Natural killer cell (primary cell): ENCODE measurements at regions not wholly inside any gene's neighbourhood (a gene's known extent, or its start where the extent isn't known, plus 50 kb on each side); places are given as distances from the start of the nearest gene placed in this dataset.

Experiments used
- ATAC-seq, 3 donors: fragments of 150-1000 bp in 2 of 3; fragments of 200-7000 bp in 1 of 3; cut with Tn5 transposase; 1 replicate in 1 of 3; 2 replicates in 2 of 3; pipeline ENCODE4 v1.10.0; 2021; ENCODE audit warnings: mild to moderate bottlenecking in 2 of 3, moderate library complexity in 2 of 3
- DNase-seq, 2 donors: peaks; one replicate each; pipeline versions ENCODE4 v3.0.0 to v3.0.0-alpha.2; 2013 to 2021; ENCODE audit warnings: mixed read lengths in 1 of 2
- H3K27ac ChIP-seq: one replicate; pipeline ENCODE4 v1.5.1; 2013; ENCODE audit warnings: mild to moderate bottlenecking, low read length
- H3K27me3 ChIP-seq: one replicate; pipeline ENCODE4 v1.6.1; 2013; ENCODE audit warnings: low read length; ENCODE audit not compliant: control insufficient read depth, insufficient read depth
- H3K36me3 ChIP-seq: one replicate; pipeline ENCODE4 v1.6.1; 2013; ENCODE audit warnings: low read length; ENCODE audit not compliant: control insufficient read depth, insufficient read depth
- H3K4me1 ChIP-seq: one replicate; pipeline ENCODE4 v1.6.1; 2013; ENCODE audit warnings: low read length; ENCODE audit not compliant: control insufficient read depth, insufficient read depth
- H3K4me3 ChIP-seq: one replicate; pipeline ENCODE4 v1.5.1; 2013; ENCODE audit warnings: low read length
- H3K9me3 ChIP-seq: one replicate; pipeline ENCODE4 v1.6.1; 2013; ENCODE audit warnings: low read length; ENCODE audit not compliant: control insufficient read depth, insufficient read depth
- H3K27ac Mint-ChIP-seq, 2 donors: one replicate each; pipeline ENCODE4 v1.8.0; 2022; ENCODE audit warnings: mild to moderate bottlenecking in 2 of 2, mixed read lengths in 2 of 2, moderate library complexity in 1 of 2
- H3K27me3 Mint-ChIP-seq, 2 donors: one replicate each; pipeline ENCODE4 v1.8.0; 2022; ENCODE audit warnings: low read depth in 2 of 2, mixed read lengths in 2 of 2
- H3K36me3 Mint-ChIP-seq: one replicate; pipeline ENCODE4 v1.8.0; 2022; ENCODE audit warnings: mixed read lengths
- H3K4me1 Mint-ChIP-seq, 2 donors: one replicate each; pipeline ENCODE4 v1.8.0; 2022; ENCODE audit warnings: mixed read lengths in 2 of 2
- H3K4me3 Mint-ChIP-seq: one replicate; pipeline ENCODE4 v1.8.0; 2022; ENCODE audit warnings: mild to moderate bottlenecking, moderate library complexity, mixed read lengths
- H3K9me3 Mint-ChIP-seq, 2 donors: one replicate each; pipeline ENCODE4 v1.8.0; 2022; ENCODE audit warnings: mixed read lengths in 2 of 2
- CTCF ChIP-seq: fragments of 200-600 bp; IDR thresholded peaks from one replicate; pipeline ENCODE4 v1.8.0; 2022; ENCODE audit warnings: antibody characterized with exemption
- WGBS: methylation state at CpG from one replicate; pipeline ENCODE4 v1.1.7; 2013; ENCODE audit warnings: missing lambda C conversion rate; ENCODE audit not compliant: insufficient coverage; 5-methylcytosine and 5-hydroxymethylcytosine counted together
- intact Hi-C: fragments of 100-400 bp; cut with micrococcal nuclease; formaldehyde crosslinking; loops from one replicate; pipeline ENCODE4 v1.14.2; 2022

GRCh38 chr10:128218161-128218560, 91.9 kb upstream of the MKI67 start:
- ATAC-seq (no peak), DNase-seq (no peak)
- H3K27ac Mint-ChIP-seq: no peak overlapping the region
- no peak overlapping the region for H3K27ac ChIP-seq
- WGBS: 91% methylated on average over 4 of the region's 4 CpGs
- H3K4me3 Mint-ChIP-seq: no peak overlapping the region
- no peaks in the 10 kb centered on the region for H3K9me3 ChIP-seq
- intact Hi-C loops: no loop called here
- peaks cover 7 to 9% of the 10 kb centered on the region in 2 donors for H3K27me3 Mint-ChIP-seq
- no peaks in the 10 kb centered on the region for H3K27me3 ChIP-seq
- no peaks in the 10 kb centered on the region for H3K36me3 Mint-ChIP-seq
- H3K4me3 ChIP-seq: no peak overlapping the region
- no peaks in the 10 kb centered on the region for H3K9me3 Mint-ChIP-seq
- no peak for TF ChIP-seq CTCF
- H3K4me1 ChIP-seq: peaks cover 7% of the 10 kb centered on the region
- peaks cover 15 to 18% of the 10 kb centered on the region in 2 donors for H3K4me1 Mint-ChIP-seq
- H3K36me3 ChIP-seq: no peaks in the 10 kb centered on the region

- H3K27ac Mint-ChIP-seq: no peak overlapping the region
Measured at GRCh38 chr10:128219295-128219694, 93.1 kb upstream of the MKI67 start.

GRCh38 chr10:128220021-128220420, 93.8 kb upstream of the MKI67 start:
- Histone ChIP-seq H3K4me1 (peaks cover 7% of the 10 kb centered on the region), H3K36me3 (no peaks in the 10 kb centered on the region), H3K27me3 (no peaks in the 10 kb centered on the region), H3K9me3 (no peaks in the 10 kb centered on the region), H3K27ac (no peak overlapping the region), H3K4me3 (no peak overlapping the region)
- TF ChIP-seq CTCF: no peak
- Mint-ChIP-seq H3K4me3 (no peak overlapping the region), H3K27ac (no peak overlapping the region), H3K36me3 (no peaks in the 10 kb centered on the region), H3K4me1 (peaks cover 15 to 18% of the 10 kb centered on the region in 2 donors), H3K9me3 (no peaks in the 10 kb centered on the region), H3K27me3 (peaks cover 7 to 9% of the 10 kb centered on the region in 2 donors)
- 87% methylated on average over 4 of the region's 5 CpGs for WGBS
- intact Hi-C loops: no loop called here
- ATAC-seq: no peak
- DNase-seq: no peak

More at GRCh38 chr10:128219295-128219694, 93.1 kb upstream of the MKI67 start:
- DNase-seq (no peak), ATAC-seq (no peak)
- no peak for TF ChIP-seq CTCF
- Histone ChIP-seq H3K9me3 (no peaks in the 10 kb centered on the region), H3K4me3 (no peak overlapping the region), H3K27me3 (no peaks in the 10 kb centered on the region), H3K4me1 (peaks cover 7% of the 10 kb centered on the region), H3K36me3 (no peaks in the 10 kb centered on the region), H3K27ac (no peak overlapping the region)
- no CpG with 5 or more reads among the region's 1 CpG for WGBS
- Mint-ChIP-seq H3K36me3 (no peaks in the 10 kb centered on the region), H3K27me3 (peaks cover 7 to 9% of the 10 kb centered on the region in 2 donors), H3K4me1 (peaks cover 15 to 18% of the 10 kb centered on the region in 2 donors), H3K9me3 (no peaks in the 10 kb centered on the region), H3K4me3 (no peak overlapping the region)
- intact Hi-C loops: no loop called here

GRCh38 chr10:128221117-128221516, 94.9 kb upstream of the MKI67 start:
- intact Hi-C loops: no loop called here
- Mint-ChIP-seq H3K4me1 (peaks cover 15 to 18% of the 10 kb centered on the region in 2 donors), H3K36me3 (no peaks in the 10 kb centered on the region), H3K4me3 (no peak overlapping the region), H3K27me3 (peaks cover 9 to 16% of the 10 kb centered on the region in 2 donors), H3K27ac (no peak overlapping the region), H3K9me3 (peaks cover 0 to 2% of the 10 kb centered on the region in 2 donors)
- DNase-seq (no peak), ATAC-seq (no peak)
- TF ChIP-seq CTCF: no peak
- peaks cover 7% of the 10 kb centered on the region for H3K4me1 ChIP-seq
- H3K9me3 ChIP-seq: no peaks in the 10 kb centered on the region
- no peaks in the 10 kb centered on the region for H3K27me3 ChIP-seq
- H3K4me3 ChIP-seq: no peak overlapping the region
- H3K36me3 ChIP-seq: no peaks in the 10 kb centered on the region
- H3K27ac ChIP-seq: no peak overlapping the region
- 18% methylated on average over 11 of the region's 11 CpGs for whole genome bisulfite sequencing
